ENCODE measurements at regions not wholly inside any gene's neighbourhood (a gene's known extent, or its start where the extent isn't known, plus 50 kb on each side); places are given as distances from the start of the nearest gene placed in this dataset.

GRCh38 chr20:39766333-39766732 lies 804.2 kb downstream of the DHX35 start:
- no peaks in the 10 kb centered on the region for H3K9me2 ChIP-seq (replicated peaks; ENCODE audit: control insufficient read depth, low read length)
- no peak overlapping the region for H3K27ac ChIP-seq (ENCODE audit: low read depth, low read length)
- H3K27me3 ChIP-seq (ENCODE audit: control insufficient read depth, low read length), result no peaks in the 10 kb centered on the region
- no peaks in the 10 kb centered on the region for H3K4me1 ChIP-seq (ENCODE audit: control insufficient read depth, low read length)
- no peak overlapping the region for H3K4me3 ChIP-seq (ENCODE audit: low read length)
- H3K79me2 ChIP-seq (ENCODE audit: control insufficient read depth, low read length), result no peaks in the 10 kb centered on the region
- H4K20me1 ChIP-seq (ENCODE audit: control insufficient read depth, insufficient read depth, low read depth, low read length), result no peaks in the 10 kb centered on the region
- no peak for TF ChIP-seq EZH2phosphoT487 (IDR thresholded peaks at IDR 0.05; ENCODE audit: borderline replicate concordance, low read length)
- TF ChIP-seq, protein P1, sequence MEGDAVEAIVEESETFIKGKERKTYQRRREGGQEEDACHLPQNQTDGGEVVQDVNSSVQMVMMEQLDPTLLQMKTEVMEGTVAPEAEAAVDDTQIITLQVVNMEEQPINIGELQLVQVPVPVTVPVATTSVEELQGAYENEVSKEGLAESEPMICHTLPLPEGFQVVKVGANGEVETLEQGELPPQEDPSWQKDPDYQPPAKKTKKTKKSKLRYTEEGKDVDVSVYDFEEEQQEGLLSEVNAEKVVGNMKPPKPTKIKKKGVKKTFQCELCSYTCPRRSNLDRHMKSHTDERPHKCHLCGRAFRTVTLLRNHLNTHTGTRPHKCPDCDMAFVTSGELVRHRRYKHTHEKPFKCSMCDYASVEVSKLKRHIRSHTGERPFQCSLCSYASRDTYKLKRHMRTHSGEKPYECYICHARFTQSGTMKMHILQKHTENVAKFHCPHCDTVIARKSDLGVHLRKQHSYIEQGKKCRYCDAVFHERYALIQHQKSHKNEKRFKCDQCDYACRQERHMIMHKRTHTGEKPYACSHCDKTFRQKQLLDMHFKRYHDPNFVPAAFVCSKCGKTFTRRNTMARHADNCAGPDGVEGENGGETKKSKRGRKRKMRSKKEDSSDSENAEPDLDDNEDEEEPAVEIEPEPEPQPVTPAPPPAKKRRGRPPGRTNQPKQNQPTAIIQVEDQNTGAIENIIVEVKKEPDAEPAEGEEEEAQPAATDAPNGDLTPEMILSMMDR (IDR thresholded peaks at IDR 0.05; ENCODE audit: low read depth, low read length, poor library complexity, severe bottlenecking), result no peak
- no peaks in the 10 kb centered on the region for H3K36me3 ChIP-seq (ENCODE audit: control insufficient read depth, low read length)
- no peak overlapping the region for H3K4me2 ChIP-seq (ENCODE audit: low read length)
- peaks cover 8% of the 10 kb centered on the region; the same call in 1 of the 2 replicates for H3K9me3 ChIP-seq (ENCODE audit: control insufficient read depth, insufficient read depth, low read length)
- no peaks in the 10 kb centered on the region for H3F3A ChIP-seq (ENCODE audit: control insufficient read depth, insufficient read depth)

GRCh38 chr20:39762716-39763115 lies 800.6 kb downstream of the DHX35 start:
- Histone ChIP-seq H3F3A (ENCODE audit: control insufficient read depth, insufficient read depth) (no peaks in the 10 kb centered on the region), H3K4me3 (ENCODE audit: low read length) (no peak overlapping the region), H3K27ac (ENCODE audit: low read depth, low read length) (no peak overlapping the region), H4K20me1 (ENCODE audit: control insufficient read depth, insufficient read depth, low read depth, low read length) (no peaks in the 10 kb centered on the region), H3K36me3 (ENCODE audit: control insufficient read depth, low read length) (no peaks in the 10 kb centered on the region), H3K4me2 (ENCODE audit: low read length) (no peak overlapping the region), H3K27me3 (ENCODE audit: control insufficient read depth, low read length) (no peaks in the 10 kb centered on the region), H3K4me1 (ENCODE audit: control insufficient read depth, low read length) (no peaks in the 10 kb centered on the region), H3K9me3 (ENCODE audit: control insufficient read depth, insufficient read depth, low read length) (peaks cover 2% of the 10 kb centered on the region; the same call in 1 of the 2 replicates), H3K79me2 (ENCODE audit: control insufficient read depth, low read length) (no peaks in the 10 kb centered on the region), H3K9me2 (replicated peaks; ENCODE audit: control insufficient read depth, low read length) (no peaks in the 10 kb centered on the region)
- TF ChIP-seq, protein P1 (IDR thresholded peaks at IDR 0.05; ENCODE audit: low read depth, low read length, poor library complexity, severe bottlenecking), result no peak
- TF ChIP-seq EZH2phosphoT487 (IDR thresholded peaks at IDR 0.05; ENCODE audit: borderline replicate concordance, low read length), result no peak

DNA sequence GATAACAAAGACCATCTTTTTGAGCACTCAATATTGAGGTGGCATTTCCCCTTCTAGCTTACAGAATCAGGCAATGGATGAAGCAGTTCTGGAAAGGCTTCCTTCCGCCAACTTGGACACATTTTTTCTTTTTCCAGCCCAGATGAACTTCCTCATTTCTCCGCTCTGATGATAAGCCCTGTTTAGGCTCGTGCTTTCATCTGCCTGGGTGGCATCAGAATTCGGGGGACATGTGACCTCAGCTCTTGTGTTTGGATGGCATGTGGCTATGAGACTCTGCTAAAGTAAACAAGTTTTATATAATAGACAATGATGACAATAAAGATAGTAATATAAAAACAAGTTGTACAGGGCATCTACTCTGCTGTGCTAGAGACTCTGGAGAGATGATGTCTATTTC lies 796.7 kb downstream of the DHX35 start:
- Histone ChIP-seq H3K36me3 (ENCODE audit: control insufficient read depth, low read length) (no peaks in the 10 kb centered on the region), H3K4me3 (ENCODE audit: low read length) (no peak overlapping the region), H3K27me3 (ENCODE audit: control insufficient read depth, low read length) (no peaks in the 10 kb centered on the region), H3K4me2 (ENCODE audit: low read length) (no peak overlapping the region), H3K79me2 (ENCODE audit: control insufficient read depth, low read length) (no peaks in the 10 kb centered on the region), H3F3A (ENCODE audit: control insufficient read depth, insufficient read depth) (no peaks in the 10 kb centered on the region), H3K4me1 (ENCODE audit: control insufficient read depth, low read length) (no peaks in the 10 kb centered on the region), H3K9me3 (ENCODE audit: control insufficient read depth, insufficient read depth, low read length) (no peaks in the 10 kb centered on the region), H3K9me2 (replicated peaks; ENCODE audit: control insufficient read depth, low read length) (no peaks in the 10 kb centered on the region), H3K27ac (ENCODE audit: low read depth, low read length) (no peak overlapping the region), H4K20me1 (ENCODE audit: control insufficient read depth, insufficient read depth, low read depth, low read length) (no peaks in the 10 kb centered on the region)
- TF ChIP-seq, protein P1 (IDR thresholded peaks at IDR 0.05; ENCODE audit: low read depth, low read length, poor library complexity, severe bottlenecking), result no peak
- no peak for TF ChIP-seq EZH2phosphoT487 (IDR thresholded peaks at IDR 0.05; ENCODE audit: borderline replicate concordance, low read length)

Data from DOHH2 (cell line).